SU-DHL-6 (cell line): ENCODE measurements at regions not wholly inside any gene's neighbourhood (a gene's known extent, or its start where the extent isn't known, plus 50 kb on each side); places are given as distances from the start of the nearest gene placed in this dataset.

Source experiments
- CTCF ChIP-seq: fragments of 200-600 bp; sonication (generic); IDR thresholded peaks from one replicate; pipeline ENCODE4 v1.5.1; 2017; ENCODE audit warnings: antibody characterized with exemption, mild to moderate bottlenecking, low read length, moderate library complexity; ENCODE audit not compliant: insufficient read depth, poor library complexity, severe bottlenecking
- EZH2phosphoT487 ChIP-seq: fragments of 200-600 bp; sonication (generic), shearing (Covaris generic); conservative IDR thresholded peaks from 2 replicates; pipeline ENCODE4 v1.6.1; 2018; ENCODE audit warnings: mild to moderate bottlenecking, antibody characterized with exemption, low read length, moderate library complexity, mixed read lengths

- no peak for TF ChIP-seq CTCF
- no peak for TF ChIP-seq EZH2phosphoT487
Measured at GRCh38 chr9:13810510-13810909, 503.4 kb downstream of the NFIB start.
